PC-9 (cell line): ENCODE measurements at regions not wholly inside any gene's neighbourhood (a gene's known extent, or its start where the extent isn't known, plus 50 kb on each side); places are given as distances from the start of the nearest gene placed in this dataset.

Experiments used
- CTCF ChIP-seq: fragments of 200-600 bp; sonication (generic); conservative IDR thresholded peaks from 2 replicates; pipeline ENCODE4 v1.6.1; 2017; ENCODE audit warnings: mixed run types, antibody characterized with exemption, mild to moderate bottlenecking, moderate library complexity
- EZH2 ChIP-seq: fragments of 200-600 bp; sonication (generic); IDR thresholded peaks from 2 replicates; pipeline ENCODE4 v1.8.0; 2017; ENCODE audit warnings: antibody characterized with exemption, low read depth

- TF ChIP-seq CTCF: no peak
- no peak for TF ChIP-seq EZH2
Measured at GRCh38 chr5:159509002-159509660, 178.8 kb upstream of the IL12B start.
